Panc1 (cell line): ENCODE measurements at regions not wholly inside any gene's neighbourhood (a gene's known extent, or its start where the extent isn't known, plus 50 kb on each side); places are given as distances from the start of the nearest gene placed in this dataset.

Experiments used
- ATAC-seq: fragments of 200-7000 bp; cut with Tn5 transposase; 2 replicates; pipeline ENCODE4 v1.9.1; 2020; ENCODE audit warnings: mild to moderate bottlenecking, moderate library complexity
- BruUV-seq: library from RNA; stranded (reverse); fragments of 400-500 nt; replicated peaks from 2 replicates; lab custom pipeline; 2021; lab: Mats Ljungman, UMichigan
- CTCF ChIA-PET: fragments of 300-600 bp; sonication (Branson Sonifier 250); formaldehyde crosslinking; loops from one replicate; lab custom pipeline; 2022; ENCODE audit warnings: antibody characterized with exemption; lab: Charles Lee
- POLR2A ChIA-PET: fragments of 300-600 bp; sonication (Branson Sonifier 250); formaldehyde crosslinking; loops from one replicate; lab custom pipeline; 2022; ENCODE audit warnings: antibody characterized with exemption; lab: Charles Lee
- DNase-seq: peaks from one replicate; pipeline ENCODE4 v3.0.0-alpha.2; 2010; ENCODE audit warnings: low read depth, low spot score
- H3K27ac ChIP-seq: 2 replicates; pipeline ENCODE4 v1.5.1; 2011; ENCODE audit warnings: mild to moderate bottlenecking, low read length, inconsistent platforms
- H3K27me3 ChIP-seq: fragments of 200-500 bp; sonication (Bioruptor generic); 2 replicates; pipeline ENCODE4 v1.6.0; 2014; ENCODE audit warnings: low read length, inconsistent platforms; ENCODE audit not compliant: control insufficient read depth, insufficient read depth
- H3K36me3 ChIP-seq: fragments of 200-500 bp; sonication (Bioruptor generic); 2 replicates; pipeline ENCODE4 v1.5.1; 2014; ENCODE audit warnings: inconsistent platforms, mild to moderate bottlenecking, low read length, moderate library complexity; ENCODE audit not compliant: control insufficient read depth, insufficient read depth
- H3K4me1 ChIP-seq: 2 replicates; pipeline ENCODE4 v1.5.1; 2011; ENCODE audit warnings: inconsistent platforms, mild to moderate bottlenecking, low read length, moderate library complexity; ENCODE audit not compliant: control insufficient read depth, insufficient read depth
- H3K4me3 ChIP-seq, 2 experiments: 2 replicates each; pipeline ENCODE4 v1.5.1; 2011 to 2012; ENCODE audit warnings: low read depth in 2 of 2, low read length in 2 of 2, mild to moderate bottlenecking in 2 of 2, inconsistent platforms in 1 of 2, moderate library complexity in 1 of 2
- H3K9me3 ChIP-seq: fragments of 200-500 bp; sonication (Bioruptor generic); 2 replicates; pipeline ENCODE4 v1.5.1; 2014; ENCODE audit warnings: low read depth, mild to moderate bottlenecking, inconsistent platforms, low read length, moderate library complexity; ENCODE audit not compliant: control insufficient read depth, insufficient read depth
- CTCF ChIP-seq: fragments of 450-650 bp; IDR thresholded peaks from 2 replicates; pipeline ENCODE4 v1.5.1; 2017; ENCODE audit warnings: mild to moderate bottlenecking
- POLR2AphosphoS5 ChIP-seq: IDR thresholded peaks from 2 replicates; pipeline ENCODE4 v1.6.1; 2012; ENCODE audit warnings: mild to moderate bottlenecking, low read depth, low read length, moderate library complexity
- SIN3A ChIP-seq: IDR thresholded peaks from 2 replicates; pipeline ENCODE4 v1.6.1; 2012; ENCODE audit warnings: low read depth, mild to moderate bottlenecking, low read length, moderate library complexity, borderline replicate concordance; ENCODE audit not compliant: insufficient read depth
- TCF7L2 ChIP-seq: IDR thresholded peaks from 2 replicates; pipeline ENCODE4 v1.6.1; 2011; ENCODE audit warnings: mild to moderate bottlenecking, low read depth, low read length, inconsistent platforms
- in situ Hi-C: cut with HindIII; loops from 2 replicates; pipeline ENCODE4 v1.10.0; 2016; ENCODE audit warnings: low sequenced_read_pairs, low pct_unique_long_range_greater_than_20kb
- intact Hi-C: fragments of 100-400 bp; cut with micrococcal nuclease; formaldehyde crosslinking; loops from one replicate; pipeline ENCODE4 v1.10.0; 2022; ENCODE audit not compliant: unreplicated experiment
- TF ChIP-seq, protein P1 (sequence below), 2 experiments: IDR thresholded peaks; 2 replicates each; pipeline ENCODE4 v1.6.1; 2011 to 2012; ENCODE audit warnings: low read depth in 2 of 2, control low read depth in 1 of 2, low read length in 1 of 2, mild to moderate bottlenecking in 1 of 2, moderate library complexity in 1 of 2; ENCODE audit not compliant: insufficient read depth in 1 of 2

DNA sequence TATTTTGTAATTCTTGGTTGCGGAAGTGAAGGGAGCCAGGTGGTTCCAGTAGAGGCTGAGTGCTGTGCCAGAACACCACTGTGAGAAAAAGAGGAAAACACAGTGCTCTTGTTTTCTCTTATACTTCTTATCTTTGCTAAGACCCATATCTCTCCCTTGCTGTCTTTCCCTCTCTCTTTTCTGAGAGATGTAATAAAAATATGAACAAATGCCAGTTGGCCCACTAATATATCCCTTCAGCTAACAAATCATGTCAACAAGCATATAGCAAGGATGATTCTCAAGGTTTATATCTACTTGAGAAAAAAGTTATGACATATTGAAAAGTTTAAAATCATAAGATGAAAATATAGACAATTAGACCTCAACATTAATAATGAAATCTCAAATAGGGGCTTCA is 758.3 kb downstream of the HDGFL1 start:
- no TSS peak for BruUV-seq
- DNase-seq: no peak
- ChIA-PET CTCF (no interaction called here), POLR2A (no interaction called here)
- no peak for ATAC-seq
- no peaks in the 10 kb centered on the region for H3K4me1 ChIP-seq
- no peak overlapping the region for H3K27ac ChIP-seq
- H3K36me3 ChIP-seq: no peaks in the 10 kb centered on the region
- in situ Hi-C loops (no loop called here), intact Hi-C loops (no loop called here)
- H3K9me3 ChIP-seq: no peaks in the 10 kb centered on the region
- H3K4me3 ChIP-seq: no peak overlapping the region
- TF ChIP-seq TCF7L2 (no peak), SIN3A (no peak), POLR2AphosphoS5 (no peak), CTCF (no peak)
- TF ChIP-seq, protein P1, sequence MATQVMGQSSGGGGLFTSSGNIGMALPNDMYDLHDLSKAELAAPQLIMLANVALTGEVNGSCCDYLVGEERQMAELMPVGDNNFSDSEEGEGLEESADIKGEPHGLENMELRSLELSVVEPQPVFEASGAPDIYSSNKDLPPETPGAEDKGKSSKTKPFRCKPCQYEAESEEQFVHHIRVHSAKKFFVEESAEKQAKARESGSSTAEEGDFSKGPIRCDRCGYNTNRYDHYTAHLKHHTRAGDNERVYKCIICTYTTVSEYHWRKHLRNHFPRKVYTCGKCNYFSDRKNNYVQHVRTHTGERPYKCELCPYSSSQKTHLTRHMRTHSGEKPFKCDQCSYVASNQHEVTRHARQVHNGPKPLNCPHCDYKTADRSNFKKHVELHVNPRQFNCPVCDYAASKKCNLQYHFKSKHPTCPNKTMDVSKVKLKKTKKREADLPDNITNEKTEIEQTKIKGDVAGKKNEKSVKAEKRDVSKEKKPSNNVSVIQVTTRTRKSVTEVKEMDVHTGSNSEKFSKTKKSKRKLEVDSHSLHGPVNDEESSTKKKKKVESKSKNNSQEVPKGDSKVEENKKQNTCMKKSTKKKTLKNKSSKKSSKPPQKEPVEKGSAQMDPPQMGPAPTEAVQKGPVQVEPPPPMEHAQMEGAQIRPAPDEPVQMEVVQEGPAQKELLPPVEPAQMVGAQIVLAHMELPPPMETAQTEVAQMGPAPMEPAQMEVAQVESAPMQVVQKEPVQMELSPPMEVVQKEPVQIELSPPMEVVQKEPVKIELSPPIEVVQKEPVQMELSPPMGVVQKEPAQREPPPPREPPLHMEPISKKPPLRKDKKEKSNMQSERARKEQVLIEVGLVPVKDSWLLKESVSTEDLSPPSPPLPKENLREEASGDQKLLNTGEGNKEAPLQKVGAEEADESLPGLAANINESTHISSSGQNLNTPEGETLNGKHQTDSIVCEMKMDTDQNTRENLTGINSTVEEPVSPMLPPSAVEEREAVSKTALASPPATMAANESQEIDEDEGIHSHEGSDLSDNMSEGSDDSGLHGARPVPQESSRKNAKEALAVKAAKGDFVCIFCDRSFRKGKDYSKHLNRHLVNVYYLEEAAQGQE (IDR thresholded peaks at IDR 0.05; ENCODE audit: insufficient read depth in 1 of 2, low read depth in 2 of 2, low read length in 1 of 2): no peak
- no peaks in the 10 kb centered on the region for H3K27me3 ChIP-seq

DNA sequence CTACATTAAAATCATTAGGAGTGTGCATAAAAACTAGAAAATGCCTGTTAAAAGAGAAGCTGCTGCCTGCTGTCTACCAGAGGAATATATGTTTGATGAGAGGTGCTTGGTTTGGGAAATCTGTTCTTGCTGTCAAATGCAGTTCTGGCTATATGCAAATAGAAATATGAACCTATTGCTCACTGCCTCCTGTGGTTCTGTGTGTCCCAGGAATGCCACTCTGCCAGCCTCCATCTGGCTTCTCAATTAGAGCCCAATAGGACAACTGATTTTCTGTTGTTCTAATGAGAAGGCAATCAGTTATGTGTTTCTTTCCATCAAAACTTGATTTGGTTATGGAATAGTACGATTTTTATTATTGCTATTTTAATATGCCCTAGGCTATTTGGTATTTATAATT is 759.7 kb downstream of the HDGFL1 start:
- TF ChIP-seq, protein P1 (IDR thresholded peaks at IDR 0.05; ENCODE audit: insufficient read depth in 1 of 2, low read depth in 2 of 2, low read length in 1 of 2): no peak
- no peak for TF ChIP-seq TCF7L2
- no peak for TF ChIP-seq CTCF
- TF ChIP-seq SIN3A: no peak
- Histone ChIP-seq H3K27me3 (no peaks in the 10 kb centered on the region), H3K4me3 (no peak overlapping the region), H3K27ac (no peak overlapping the region), H3K36me3 (no peaks in the 10 kb centered on the region), H3K9me3 (no peaks in the 10 kb centered on the region), H3K4me1 (no peaks in the 10 kb centered on the region)
- ATAC-seq: no peak
- DNase-seq: no peak
- POLR2A ChIA-PET: no interaction called here
- in situ Hi-C loops: no loop called here
- BruUV-seq: no TSS peak
- intact Hi-C loops: no loop called here
- CTCF ChIA-PET: no interaction called here
